Activated T-helper 9 cell treated with anti-CD3 and anti-CD28 coated beads, Interleukin-2, amount 50 U/mL, for 16 hours (primary cell): ENCODE measurements at regions not wholly inside any gene's neighbourhood (a gene's known extent, or its start where the extent isn't known, plus 50 kb on each side); places are given as distances from the start of the nearest gene placed in this dataset.

Experiments used
- DNase-seq: peaks from one replicate; pipeline ENCODE4 v3.0.0-alpha.2; 2020; ENCODE audit warnings: low read depth

DNA sequence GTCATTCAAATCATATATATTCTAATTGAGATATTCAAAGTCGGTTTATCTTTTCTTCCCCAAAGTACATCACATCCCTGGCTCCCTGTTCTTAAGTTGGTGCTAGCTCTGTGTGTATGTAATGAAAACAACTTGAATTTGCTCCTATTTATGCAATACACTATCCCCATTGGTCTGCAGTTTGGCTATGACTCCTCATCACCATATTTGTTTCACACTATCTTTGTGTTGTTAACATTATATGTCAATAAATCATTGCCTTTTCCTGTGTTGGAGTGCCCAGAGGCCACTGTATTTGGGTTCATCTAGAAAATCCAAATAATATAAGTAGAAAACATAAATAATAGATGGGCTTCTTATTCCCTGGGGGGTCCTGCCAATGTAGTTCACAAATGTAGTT, 306.6 kb upstream of the TENM4 start:
- no peak for DNase-seq

- DNase-seq: no peak
Measured at GRCh38 chr11:79744941-79745340, 304.1 kb upstream of the TENM4 start.

DNA sequence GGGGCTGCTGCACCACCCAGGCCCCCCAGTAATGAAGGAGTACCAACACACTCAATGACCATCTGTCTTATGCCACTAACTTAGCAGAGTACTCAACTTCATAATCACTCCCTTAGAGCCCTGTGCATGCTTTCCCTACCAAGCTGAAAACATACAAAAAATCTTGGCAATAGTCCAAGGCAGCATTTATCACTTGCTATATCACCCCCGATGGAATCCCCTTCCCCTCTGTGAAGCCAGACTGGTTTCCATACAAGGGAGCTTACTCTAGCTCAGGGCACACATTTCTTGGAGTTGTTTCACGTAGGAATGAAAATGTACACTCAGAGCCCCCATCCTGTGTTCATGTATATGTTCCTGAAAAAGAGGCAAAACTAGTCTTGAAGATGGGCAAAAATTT, 301.3 kb upstream of the TENM4 start:
- DNase-seq: no peak

- DNase-seq: no peak
Measured at GRCh38 chr11:79739591-79739990, 298.8 kb upstream of the TENM4 start.

DNA sequence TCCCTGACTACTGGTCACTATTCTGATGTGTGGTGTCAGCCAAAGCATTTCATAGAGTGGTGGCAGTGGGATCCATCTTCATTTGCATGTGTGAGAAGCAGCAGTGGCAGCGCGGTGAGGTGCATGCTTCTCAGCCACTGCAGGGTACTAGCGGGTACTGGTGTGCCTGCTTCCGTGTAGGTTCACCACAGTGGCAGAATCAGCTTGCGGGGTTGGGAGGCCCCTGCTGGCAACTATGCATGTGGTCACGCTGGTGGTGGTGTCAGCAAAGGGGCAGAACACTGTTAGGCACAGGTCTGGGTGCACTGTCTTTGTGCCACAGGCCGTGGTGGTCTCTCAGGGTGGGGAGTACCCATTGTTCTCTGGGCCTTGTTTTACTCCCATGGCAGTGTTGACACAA, 286.4 kb upstream of the TENM4 start:
- DNase-seq: no peak

DNA sequence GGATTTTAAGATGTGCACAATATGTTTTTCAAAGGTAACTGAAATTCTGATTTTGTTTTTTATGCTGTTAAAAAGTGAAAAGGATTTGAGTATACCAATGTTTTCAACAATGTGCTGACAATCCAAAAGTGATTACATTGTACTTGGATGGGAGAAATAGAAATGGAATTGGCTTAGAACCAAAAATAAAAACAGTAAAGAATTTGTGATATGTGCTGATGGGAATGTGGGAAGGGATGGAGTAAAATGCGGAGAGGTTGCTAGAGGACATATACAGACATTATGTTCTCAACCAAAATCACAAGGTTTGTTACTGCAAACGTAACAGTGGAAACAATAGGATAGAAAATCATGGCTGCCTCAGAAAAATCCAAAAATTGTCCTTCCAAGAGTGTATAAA, 279.3 kb upstream of the TENM4 start:
- no peak for DNase-seq

DNA sequence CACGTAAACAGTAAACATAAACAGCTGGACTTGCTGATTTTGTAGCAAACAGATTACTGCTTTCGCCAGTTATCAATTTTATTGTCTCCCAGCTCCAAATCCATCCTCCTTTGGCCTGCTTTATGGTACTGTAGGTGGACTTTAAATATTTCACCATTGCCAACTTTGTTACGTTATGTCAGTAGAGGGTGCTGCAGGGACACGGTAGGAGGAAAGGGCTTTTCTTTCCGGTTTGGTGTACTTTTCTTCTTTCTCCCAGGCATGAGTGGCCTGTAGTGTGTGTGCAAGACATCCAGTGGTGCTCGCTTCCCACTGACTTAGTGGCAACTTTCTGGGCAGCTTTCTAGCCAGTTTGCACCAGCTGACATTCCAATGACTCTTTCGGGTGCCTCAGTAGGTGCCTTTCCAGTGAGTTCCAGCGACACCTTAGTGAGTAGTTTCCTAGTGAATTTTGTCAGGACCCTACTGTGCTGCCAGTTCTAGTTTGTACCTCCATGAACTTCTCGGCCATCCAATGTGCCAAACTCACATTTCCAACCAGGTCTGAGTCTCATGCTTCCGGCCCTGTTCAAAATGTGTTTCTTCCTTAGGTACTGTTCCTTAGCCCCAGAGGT, 267.6 kb upstream of the TENM4 start:
- no peak for DNase-seq

- no peak for DNase-seq
Measured at GRCh38 chr11:79705648-79706047, 264.8 kb upstream of the TENM4 start.

DNA sequence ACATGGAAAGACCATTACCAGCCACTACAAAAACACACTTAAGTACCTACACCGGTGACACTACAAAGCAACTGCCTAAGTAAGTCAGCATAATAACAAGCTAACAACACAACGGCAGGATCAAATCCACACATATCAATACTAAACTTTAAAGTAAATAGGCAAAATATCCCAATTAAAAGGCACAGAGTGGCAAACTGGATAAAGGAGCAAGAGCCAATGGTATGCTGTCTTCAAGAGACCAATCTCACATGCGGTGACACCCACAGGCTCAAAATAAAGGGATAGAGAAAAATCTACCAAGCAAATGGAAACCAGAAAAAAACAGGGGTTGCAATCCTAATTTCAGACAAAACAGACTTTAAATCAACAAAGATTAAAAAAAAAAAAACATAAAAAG, 261.5 kb upstream of the TENM4 start:
- no peak for DNase-seq

- no peak for DNase-seq
Measured at GRCh38 chr11:79699246-79699645, 258.4 kb upstream of the TENM4 start.

GRCh38 chr11:79697905-79698304, 257.1 kb upstream of the TENM4 start:
- no peak for DNase-seq

- no peak for DNase-seq
Measured at GRCh38 chr11:79694368-79694767, 253.5 kb upstream of the TENM4 start.

DNA sequence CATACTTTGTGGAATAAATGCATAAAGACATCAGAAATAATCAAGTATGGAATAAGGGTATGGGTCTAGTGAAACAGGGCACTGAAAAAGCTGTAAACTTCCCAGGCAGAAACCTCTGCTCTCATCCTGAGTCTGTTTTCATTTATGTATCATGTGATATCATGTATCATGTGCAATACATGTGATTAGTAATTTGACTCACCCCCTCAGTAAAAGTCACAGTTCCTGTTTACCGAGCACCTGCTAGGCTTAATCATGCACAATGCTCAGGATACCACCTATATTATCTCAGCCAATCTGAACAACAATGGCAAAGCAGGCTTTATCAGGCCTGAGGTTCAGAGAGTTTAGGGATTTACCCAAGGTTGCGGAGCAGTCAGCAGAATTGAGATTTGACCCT, 250.6 kb upstream of the TENM4 start:
- no peak for DNase-seq

DNA sequence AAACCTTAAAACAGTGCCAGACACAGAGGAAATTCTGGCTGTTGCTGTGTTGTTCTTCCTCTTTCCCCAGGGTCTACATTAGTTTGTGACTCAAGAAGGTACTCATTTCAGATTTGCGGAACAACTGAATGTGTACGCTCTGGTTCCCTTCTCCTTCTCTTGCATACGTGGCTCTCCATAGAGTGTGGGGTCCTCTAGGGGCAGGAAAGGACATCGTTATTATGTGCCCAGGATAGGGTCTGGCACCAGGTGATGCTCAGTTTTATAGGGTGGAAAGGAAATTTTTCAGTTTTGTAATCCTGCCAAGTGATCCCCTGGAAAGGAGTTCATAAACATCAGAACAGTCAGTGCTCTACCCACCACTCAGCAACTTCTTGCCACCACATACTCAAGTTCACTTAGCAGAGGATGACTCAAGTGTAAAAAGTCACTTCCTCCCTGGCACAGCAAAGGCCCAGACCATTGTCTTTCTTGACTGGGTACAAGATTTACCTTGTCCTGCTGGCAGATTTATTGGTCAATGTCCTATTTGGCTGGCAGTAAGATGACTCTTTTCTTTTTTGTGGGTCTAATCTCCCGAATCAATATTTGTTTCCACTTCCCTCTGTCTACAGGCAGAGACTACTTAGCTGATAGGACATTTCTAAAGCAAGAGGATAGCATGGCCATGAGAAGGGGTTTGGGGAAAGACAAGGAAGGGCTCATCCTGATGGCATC, 246.0 kb upstream of the TENM4 start:
- DNase-seq: no peak

DNA sequence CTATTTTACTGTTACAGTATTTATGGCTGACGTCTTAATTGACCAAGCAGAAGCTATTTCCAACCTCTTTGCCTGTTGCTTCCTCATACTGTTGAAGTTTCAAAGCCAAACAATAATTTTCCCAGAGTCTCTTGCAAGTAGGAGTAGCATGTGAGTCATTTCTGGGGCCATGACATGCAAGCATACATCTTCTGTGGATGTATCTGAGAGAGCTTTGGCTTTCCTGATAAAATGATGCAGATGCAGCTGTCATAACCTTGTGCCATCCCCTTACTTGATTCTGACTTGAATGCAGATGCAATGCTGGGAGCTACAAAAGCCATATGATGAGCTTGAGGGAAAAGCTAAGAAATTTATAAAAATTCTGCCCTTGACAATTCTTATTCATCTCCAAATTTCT, 243.1 kb upstream of the TENM4 start:
- no peak for DNase-seq

- no peak for DNase-seq
Measured at GRCh38 chr11:79678780-79679452, 238.1 kb upstream of the TENM4 start.

GRCh38 chr11:79676396-79676795, 235.6 kb upstream of the TENM4 start:
- no peak for DNase-seq

GRCh38 chr11:79675081-79675480, 234.3 kb upstream of the TENM4 start:
- no peak for DNase-seq

GRCh38 chr11:79672786-79673185, 232.0 kb upstream of the TENM4 start:
- DNase-seq: no peak

DNA sequence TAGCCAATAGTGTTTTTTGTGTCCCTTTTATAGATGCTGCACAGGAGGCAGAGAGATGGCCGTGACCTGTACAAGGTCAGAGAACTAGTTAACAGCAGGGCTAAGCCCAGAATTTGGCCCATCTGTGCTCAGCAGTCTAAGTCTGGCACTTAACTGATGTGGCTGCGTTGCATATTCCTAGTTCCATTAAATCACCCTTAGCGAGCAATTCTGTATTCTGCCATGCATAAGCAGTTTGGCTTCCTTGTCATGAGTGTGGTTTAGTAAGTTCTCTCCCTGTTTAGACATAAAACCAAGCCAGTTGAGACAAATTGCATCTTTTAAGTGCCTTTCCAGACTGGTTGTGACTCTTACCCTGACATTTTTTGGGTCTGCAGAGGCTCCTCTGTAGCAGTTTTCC, 230.6 kb upstream of the TENM4 start:
- no peak for DNase-seq

DNA sequence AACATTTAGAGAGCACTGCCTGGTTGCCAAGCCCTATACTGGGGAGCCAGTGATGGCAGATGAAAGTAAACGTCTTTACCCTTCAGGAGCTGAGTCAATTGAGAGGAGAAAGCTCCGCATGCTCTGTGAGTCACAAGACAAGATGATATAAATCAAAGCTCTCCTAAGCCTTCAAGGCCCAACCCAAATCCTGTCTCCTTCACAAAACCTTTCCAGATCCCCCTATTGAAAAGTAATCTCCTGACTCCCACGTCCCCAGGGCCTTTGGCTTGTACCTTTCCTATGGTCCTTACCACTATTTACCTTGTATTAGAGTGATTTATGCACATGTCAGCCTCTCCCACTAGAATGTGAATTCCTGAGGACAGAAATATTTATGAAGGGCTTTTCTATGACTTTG, 230.1 kb upstream of the TENM4 start:
- no peak for DNase-seq

- DNase-seq: no peak
Measured at GRCh38 chr11:79668575-79668974, 227.7 kb upstream of the TENM4 start.

DNA sequence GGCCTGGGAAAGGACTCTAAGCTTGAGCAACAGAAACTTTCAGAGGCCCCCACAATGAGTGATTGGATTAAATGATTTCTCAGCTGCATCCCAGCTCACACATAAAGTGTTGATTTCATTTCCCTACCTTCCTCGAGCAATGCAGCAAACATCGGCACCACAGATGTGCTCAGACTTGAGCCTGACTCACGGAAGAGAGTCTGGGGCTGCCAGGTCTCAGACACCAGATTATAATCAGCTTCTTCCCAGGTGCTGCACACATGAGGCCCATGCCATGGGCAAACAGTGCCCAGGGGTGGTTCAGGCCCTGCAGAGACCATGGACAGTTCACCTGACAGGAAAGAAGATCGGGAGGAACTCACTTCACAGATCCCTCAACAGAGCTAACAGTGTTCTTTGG, 226.6 kb upstream of the TENM4 start:
- DNase-seq: no peak

DNA sequence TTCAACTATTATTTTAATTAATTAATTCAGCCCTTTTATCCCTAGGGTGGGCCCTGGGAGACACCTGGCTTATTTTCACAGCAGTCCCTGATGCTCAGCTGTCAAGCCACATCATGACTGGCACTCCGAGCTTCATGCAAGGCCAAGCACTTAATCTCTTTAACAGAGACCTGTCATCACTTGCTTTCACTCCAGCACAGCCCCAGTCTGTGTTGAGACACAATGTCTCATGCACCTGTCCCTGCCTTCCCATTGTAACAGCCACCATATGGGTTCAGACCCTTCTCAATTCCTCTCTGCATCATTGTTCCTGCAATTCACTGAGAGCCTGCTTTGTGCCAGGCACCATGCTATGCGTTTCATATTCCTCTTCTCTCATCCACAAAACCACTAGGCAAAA, 222.2 kb upstream of the TENM4 start:
- no peak for DNase-seq
